Astrocyte (in vitro differentiated cells and primary cell): ENCODE measurements at regions not wholly inside any gene's neighbourhood (a gene's known extent, or its start where the extent isn't known, plus 50 kb on each side); places are given as distances from the start of the nearest gene placed in this dataset.

Experiments used
- DNase-seq: peaks from one replicate; pipeline ENCODE4 v3.0.0-alpha.2; 2010; ENCODE audit warnings: low read depth
- FAIRE-seq: peaks from 2 replicates; lab custom pipeline; 2011; peaks lifted over from hg19 to GRCh38; lab: Jason Lieb, UNC
- H2AFZ ChIP-seq: 2 replicates; pipeline ENCODE4 v1.6.0; 2012; ENCODE audit warnings: low read depth, low read length, inconsistent platforms
- H3K27ac ChIP-seq: 2 replicates; pipeline ENCODE4 v1.5.1; 2011; ENCODE audit warnings: low read depth, low read length, inconsistent platforms
- H3K27me3 ChIP-seq: 2 replicates; pipeline ENCODE4 v1.6.0; 2011; ENCODE audit warnings: low read length, inconsistent platforms; ENCODE audit not compliant: insufficient read depth
- H3K36me3 ChIP-seq: 2 replicates; pipeline ENCODE4 v1.5.1; 2011; ENCODE audit warnings: low read length, inconsistent platforms; ENCODE audit not compliant: insufficient read depth
- H3K4me1 ChIP-seq: 2 replicates; pipeline ENCODE4 v1.5.1; 2011; ENCODE audit warnings: low read length, inconsistent platforms; ENCODE audit not compliant: insufficient read depth
- H3K4me2 ChIP-seq: 2 replicates; pipeline ENCODE4 v1.6.0; 2012; ENCODE audit warnings: low read length, inconsistent platforms
- H3K4me3 ChIP-seq: 2 replicates; pipeline ENCODE4 v1.5.1; 2011; ENCODE audit warnings: low read depth, mild to moderate bottlenecking, low read length, inconsistent platforms; ENCODE audit not compliant: insufficient read depth
- H3K79me2 ChIP-seq: 2 replicates; pipeline ENCODE4 v1.6.0; 2012; ENCODE audit warnings: mild to moderate bottlenecking, low read length, inconsistent platforms; ENCODE audit not compliant: insufficient read depth
- H3K9ac ChIP-seq: 2 replicates; pipeline ENCODE4 v1.6.0; 2012; ENCODE audit warnings: mild to moderate bottlenecking, low read length, inconsistent platforms
- H3K9me3 ChIP-seq: 2 replicates; pipeline ENCODE4 v1.5.1; 2012; ENCODE audit warnings: low read depth, mild to moderate bottlenecking, low read length, inconsistent platforms; ENCODE audit not compliant: insufficient read depth
- H4K20me1 ChIP-seq: 2 replicates; pipeline ENCODE4 v1.6.0; 2012; ENCODE audit warnings: low read length, inconsistent platforms; ENCODE audit not compliant: insufficient read depth
- H3K27ac Mint-ChIP-seq: one replicate; pipeline ENCODE4 v1.8.0; 2021; ENCODE audit warnings: mild to moderate bottlenecking, mixed read lengths; ENCODE audit not compliant: unreplicated experiment
- H3K27me3 Mint-ChIP-seq: one replicate; pipeline ENCODE4 v1.8.0; 2021; ENCODE audit warnings: low read depth, mixed read lengths; ENCODE audit not compliant: unreplicated experiment
- H3K36me3 Mint-ChIP-seq: one replicate; pipeline ENCODE4 v1.8.0; 2021; ENCODE audit warnings: low read depth, mixed read lengths; ENCODE audit not compliant: unreplicated experiment
- H3K4me1 Mint-ChIP-seq: one replicate; pipeline ENCODE4 v1.8.0; 2021; ENCODE audit warnings: low read depth, mixed read lengths; ENCODE audit not compliant: unreplicated experiment
- H3K4me3 Mint-ChIP-seq: one replicate; pipeline ENCODE4 v1.8.0; 2021; ENCODE audit warnings: mild to moderate bottlenecking, moderate library complexity, mixed read lengths; ENCODE audit not compliant: unreplicated experiment
- H3K9me3 Mint-ChIP-seq: one replicate; pipeline ENCODE4 v1.8.0; 2021; ENCODE audit warnings: mild to moderate bottlenecking, mixed read lengths; ENCODE audit not compliant: unreplicated experiment
- CTCF ChIP-seq: IDR thresholded peaks from 2 replicates; pipeline ENCODE4 v1.5.1; 2011; ENCODE audit warnings: low read depth, mild to moderate bottlenecking, inconsistent platforms, low read length, moderate library complexity; ENCODE audit not compliant: insufficient read depth
- EZH2 ChIP-seq: IDR thresholded peaks from 2 replicates; pipeline ENCODE4 v1.6.1; 2012; ENCODE audit warnings: mild to moderate bottlenecking, low read length, inconsistent platforms; ENCODE audit not compliant: insufficient read depth

- no peak overlapping the region for H2AFZ ChIP-seq
- H3K27ac Mint-ChIP-seq = no peak overlapping the region
- FAIRE-seq = no peak
These were observed 1485.3 kb upstream of the MIR17HG start for GRCh38 chr13:89862011-89862690.

GRCh38 chr13:89862691-89863036 is 1484.8 kb upstream of the MIR17HG start:
- no peaks in the 10 kb centered on the region for H3K9me3 Mint-ChIP-seq
- no peaks in the 10 kb centered on the region for H3K27me3 ChIP-seq
- H3K4me2 ChIP-seq = no peak overlapping the region
- H3K4me1 Mint-ChIP-seq = peaks cover 6% of the 10 kb centered on the region
- peak overlapping the region; percentile 0 for H3K27ac Mint-ChIP-seq
- no peaks in the 10 kb centered on the region for H3K36me3 ChIP-seq
- no peak for DNase-seq
- no peaks in the 10 kb centered on the region for H3K9me3 ChIP-seq
- no peak overlapping the region for H3K4me3 ChIP-seq
- no peaks in the 10 kb centered on the region for H3K27me3 Mint-ChIP-seq
- H2AFZ ChIP-seq = no peak overlapping the region
- H3K9ac ChIP-seq = no peak overlapping the region
- no peaks in the 10 kb centered on the region for H3K79me2 ChIP-seq
- no peaks in the 10 kb centered on the region for H3K36me3 Mint-ChIP-seq
- H3K27ac ChIP-seq = no peak overlapping the region
- no peaks in the 10 kb centered on the region for H4K20me1 ChIP-seq
- TF ChIP-seq CTCF = no peak
- TF ChIP-seq EZH2 = no peak
- no peak for FAIRE-seq
- no peak overlapping the region for H3K4me3 Mint-ChIP-seq
- no peaks in the 10 kb centered on the region for H3K4me1 ChIP-seq

More at GRCh38 chr13:89862011-89862690, 1485.3 kb upstream of the MIR17HG start:
- H3K4me3 ChIP-seq = no peak overlapping the region
- Mint-ChIP-seq H3K4me1 (peaks cover 6% of the 10 kb centered on the region), H3K27me3 (no peaks in the 10 kb centered on the region), H3K9me3 (no peaks in the 10 kb centered on the region), H3K36me3 (no peaks in the 10 kb centered on the region), H3K4me3 (no peak overlapping the region)
- no peaks in the 10 kb centered on the region for H3K9me3 ChIP-seq
- H3K36me3 ChIP-seq = no peaks in the 10 kb centered on the region
- TF ChIP-seq EZH2 = no peak
- TF ChIP-seq CTCF = no peak
- no peaks in the 10 kb centered on the region for H3K27me3 ChIP-seq
- H4K20me1 ChIP-seq = no peaks in the 10 kb centered on the region
- no peaks in the 10 kb centered on the region for H3K79me2 ChIP-seq
- no peak for DNase-seq
- H3K4me1 ChIP-seq = no peaks in the 10 kb centered on the region
- no peak overlapping the region for H3K9ac ChIP-seq
- H3K27ac ChIP-seq = no peak overlapping the region
- H3K4me2 ChIP-seq = no peak overlapping the region
